Left forelimb (tissue), 1 donor: ENCODE measurements at regions not wholly inside any gene's neighbourhood (a gene's known extent, or its start where the extent isn't known, plus 50 kb on each side); places are given as distances from the start of the nearest gene placed in this dataset.
A peak's percentile ranks its signal among the peaks of the same experiment; 100 is the strongest.
"Not testable (repeated sequence)": the region's sequence is repeated elsewhere in the genome, so short reads cannot be mapped to it uniquely, and the experiment has no call there.

ENCODE experiments used
- DNase-seq: peaks from one replicate; pipeline ENCODE4 v3.0.0-alpha.2; 2018; ENCODE audit warnings: low spot score

GRCh38 chr1:4485878-4486277 lies 168.5 kb upstream of the AJAP1 start:
- DNase-seq: no peak

- DNase-seq: no peak
Measured at GRCh38 chr1:4486408-4487120, 167.8 kb upstream of the AJAP1 start.

GRCh38 chr1:4488018-4488417 lies 166.4 kb upstream of the AJAP1 start:
- DNase-seq: no peak

GRCh38 chr1:4489486-4489885 lies 164.9 kb upstream of the AJAP1 start:
- DNase-seq: no peak

GRCh38 chr1:4489992-4490391 lies 164.4 kb upstream of the AJAP1 start:
- not testable (repeated sequence) for DNase-seq

GRCh38 chr1:4494027-4494426 lies 160.4 kb upstream of the AJAP1 start:
- DNase-seq: peak; percentile 60

- DNase-seq: no peak
Measured at GRCh38 chr1:4494558-4494957, 159.9 kb upstream of the AJAP1 start.

- no peak for DNase-seq
Measured at GRCh38 chr1:4495809-4496208, 158.6 kb upstream of the AJAP1 start.

- no peak for DNase-seq
Measured at GRCh38 chr1:4500441-4500840, 154.0 kb upstream of the AJAP1 start.

GRCh38 chr1:4506591-4506990 lies 147.8 kb upstream of the AJAP1 start:
- no peak for DNase-seq

- no peak for DNase-seq
Measured at GRCh38 chr1:4509206-4509605, 145.2 kb upstream of the AJAP1 start.

GRCh38 chr1:4510276-4510691 lies 144.1 kb upstream of the AJAP1 start:
- DNase-seq: no peak

GRCh38 chr1:4511374-4511773 lies 143.0 kb upstream of the AJAP1 start:
- no peak for DNase-seq

- peak; percentile 78 for DNase-seq
Measured at GRCh38 chr1:4512636-4513035, 141.8 kb upstream of the AJAP1 start.

- DNase-seq: no peak
Measured at GRCh38 chr1:4513685-4514084, 140.7 kb upstream of the AJAP1 start.

GRCh38 chr1:4515727-4516289 lies 138.6 kb upstream of the AJAP1 start:
- no peak for DNase-seq

- DNase-seq: no peak
Measured at GRCh38 chr1:4516596-4516995, 137.8 kb upstream of the AJAP1 start.

- DNase-seq: peak; percentile 30
Measured at GRCh38 chr1:4517186-4517954, 137.0 kb upstream of the AJAP1 start.

GRCh38 chr1:4518621-4519020 lies 135.8 kb upstream of the AJAP1 start:
- DNase-seq: peak; percentile 34

- DNase-seq: no peak
Measured at GRCh38 chr1:4519954-4520353, 134.5 kb upstream of the AJAP1 start.

GRCh38 chr1:4523551-4523950 lies 130.9 kb upstream of the AJAP1 start:
- DNase-seq: no peak

- no peak for DNase-seq
Measured at GRCh38 chr1:4526747-4527146, 127.7 kb upstream of the AJAP1 start.

GRCh38 chr1:4527819-4528218 lies 126.6 kb upstream of the AJAP1 start:
- no peak for DNase-seq
